Calu3 (cell line): ENCODE measurements at regions not wholly inside any gene's neighbourhood (a gene's known extent, or its start where the extent isn't known, plus 50 kb on each side); places are given as distances from the start of the nearest gene placed in this dataset.

Experiments
- BruUV-seq: library from RNA; stranded (reverse); fragments of 400-500 nt; replicated peaks from 2 replicates; lab custom pipeline; 2021; lab: Mats Ljungman, UMichigan
- CTCF ChIA-PET: fragments of 300-600 bp; sonication (Branson Sonifier 250); formaldehyde crosslinking; loops from one replicate; lab custom pipeline; 2022; ENCODE audit warnings: antibody characterized with exemption; lab: Charles Lee
- DNase-seq: peaks from one replicate; pipeline ENCODE4 v3.0.0; 2022
- H3K27ac Mint-ChIP-seq: one replicate; pipeline ENCODE4 v1.8.0; 2022; ENCODE audit warnings: mixed read lengths; ENCODE audit not compliant: unreplicated experiment
- H3K27me3 Mint-ChIP-seq: one replicate; pipeline ENCODE4 v1.8.0; 2022; ENCODE audit warnings: mixed read lengths; ENCODE audit not compliant: unreplicated experiment
- H3K36me3 Mint-ChIP-seq: one replicate; pipeline ENCODE4 v1.8.0; 2022; ENCODE audit warnings: mild to moderate bottlenecking, moderate library complexity, mixed read lengths; ENCODE audit not compliant: insufficient read depth, unreplicated experiment
- H3K4me1 Mint-ChIP-seq: one replicate; pipeline ENCODE4 v1.8.0; 2022; ENCODE audit warnings: mild to moderate bottlenecking, low read depth, mixed read lengths; ENCODE audit not compliant: unreplicated experiment
- H3K4me3 Mint-ChIP-seq: one replicate; pipeline ENCODE4 v1.8.0; 2022; ENCODE audit warnings: mild to moderate bottlenecking, low read depth, moderate library complexity, mixed read lengths; ENCODE audit not compliant: unreplicated experiment
- H3K9me3 Mint-ChIP-seq: one replicate; pipeline ENCODE4 v1.8.0; 2022; ENCODE audit warnings: low read depth, mixed read lengths; ENCODE audit not compliant: unreplicated experiment
- intact Hi-C: fragments of 100-400 bp; cut with micrococcal nuclease; formaldehyde crosslinking; loops from one replicate; pipeline ENCODE4 v1.10.0; 2022; ENCODE audit not compliant: unreplicated experiment
- TF ChIP-seq, protein P1 (sequence below): fragments of 200-600 bp; IDR thresholded peaks from one replicate; pipeline ENCODE4 v1.8.0; 2022; ENCODE audit warnings: antibody characterized with exemption; ENCODE audit not compliant: unreplicated experiment

DNA sequence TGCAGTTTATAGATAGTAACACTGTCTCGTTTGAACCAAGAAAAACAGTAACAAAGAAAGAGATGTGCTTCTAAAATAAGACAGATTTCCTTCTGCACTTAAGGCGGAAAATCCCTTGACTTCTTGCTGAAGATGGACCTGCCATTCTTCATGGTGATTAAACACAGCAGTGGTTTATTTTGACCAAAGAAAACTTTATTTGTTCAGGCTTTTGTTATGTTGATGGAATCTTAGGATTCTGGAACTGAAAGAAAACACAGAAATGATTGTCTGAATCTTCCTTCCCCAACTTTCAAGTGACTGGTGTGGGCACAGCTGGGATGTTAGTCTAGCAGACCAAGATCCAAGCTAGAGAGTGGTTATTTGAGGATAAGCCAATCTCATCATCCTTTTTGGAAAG is 72.2 kb downstream of the DACT1 start:
- TF ChIP-seq, protein P1, sequence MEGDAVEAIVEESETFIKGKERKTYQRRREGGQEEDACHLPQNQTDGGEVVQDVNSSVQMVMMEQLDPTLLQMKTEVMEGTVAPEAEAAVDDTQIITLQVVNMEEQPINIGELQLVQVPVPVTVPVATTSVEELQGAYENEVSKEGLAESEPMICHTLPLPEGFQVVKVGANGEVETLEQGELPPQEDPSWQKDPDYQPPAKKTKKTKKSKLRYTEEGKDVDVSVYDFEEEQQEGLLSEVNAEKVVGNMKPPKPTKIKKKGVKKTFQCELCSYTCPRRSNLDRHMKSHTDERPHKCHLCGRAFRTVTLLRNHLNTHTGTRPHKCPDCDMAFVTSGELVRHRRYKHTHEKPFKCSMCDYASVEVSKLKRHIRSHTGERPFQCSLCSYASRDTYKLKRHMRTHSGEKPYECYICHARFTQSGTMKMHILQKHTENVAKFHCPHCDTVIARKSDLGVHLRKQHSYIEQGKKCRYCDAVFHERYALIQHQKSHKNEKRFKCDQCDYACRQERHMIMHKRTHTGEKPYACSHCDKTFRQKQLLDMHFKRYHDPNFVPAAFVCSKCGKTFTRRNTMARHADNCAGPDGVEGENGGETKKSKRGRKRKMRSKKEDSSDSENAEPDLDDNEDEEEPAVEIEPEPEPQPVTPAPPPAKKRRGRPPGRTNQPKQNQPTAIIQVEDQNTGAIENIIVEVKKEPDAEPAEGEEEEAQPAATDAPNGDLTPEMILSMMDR = no peak
- Mint-ChIP-seq H3K27me3 (peaks cover 27% of the 10 kb centered on the region), H3K4me3 (no peak overlapping the region), H3K27ac (no peak overlapping the region), H3K4me1 (no peaks in the 10 kb centered on the region), H3K9me3 (no peaks in the 10 kb centered on the region), H3K36me3 (no peaks in the 10 kb centered on the region)
- no peak for DNase-seq
- BruUV-seq = no TSS peak
- CTCF ChIA-PET = no interaction called here
- intact Hi-C loops = no loop called here

DNA sequence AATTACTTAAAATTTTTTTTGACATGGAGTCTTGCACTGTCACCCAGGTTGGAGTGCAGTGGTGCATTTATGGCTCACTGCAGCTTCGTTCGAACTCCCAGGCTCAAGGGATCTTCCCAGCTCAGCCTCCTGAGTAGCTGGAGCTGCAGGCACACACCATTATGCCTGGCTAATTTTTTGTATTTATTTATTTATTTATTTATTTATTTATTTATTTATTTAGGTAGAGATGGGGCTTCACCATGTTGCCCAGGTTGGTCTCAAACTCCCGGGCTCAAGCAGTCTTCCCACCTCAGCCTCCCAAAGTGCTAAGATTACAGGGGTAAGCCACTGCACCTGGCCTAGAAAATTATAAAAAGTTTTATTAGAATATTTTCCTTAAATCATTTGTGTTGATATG is 73.6 kb downstream of the DACT1 start:
- intact Hi-C loops = no loop called here
- Mint-ChIP-seq H3K27ac (no peak overlapping the region), H3K4me3 (no peak overlapping the region), H3K27me3 (peaks cover 29% of the 10 kb centered on the region), H3K4me1 (no peaks in the 10 kb centered on the region), H3K9me3 (no peaks in the 10 kb centered on the region), H3K36me3 (no peaks in the 10 kb centered on the region)
- DNase-seq = no peak
- TF ChIP-seq, protein P1 = no peak
- CTCF ChIA-PET = interaction anchor here (0.7 kb wide), 1 partner anchor 12 kb away, joined by 3 read pairs; no protein-coding TSS in a partner anchor
- BruUV-seq = no TSS peak

DNA sequence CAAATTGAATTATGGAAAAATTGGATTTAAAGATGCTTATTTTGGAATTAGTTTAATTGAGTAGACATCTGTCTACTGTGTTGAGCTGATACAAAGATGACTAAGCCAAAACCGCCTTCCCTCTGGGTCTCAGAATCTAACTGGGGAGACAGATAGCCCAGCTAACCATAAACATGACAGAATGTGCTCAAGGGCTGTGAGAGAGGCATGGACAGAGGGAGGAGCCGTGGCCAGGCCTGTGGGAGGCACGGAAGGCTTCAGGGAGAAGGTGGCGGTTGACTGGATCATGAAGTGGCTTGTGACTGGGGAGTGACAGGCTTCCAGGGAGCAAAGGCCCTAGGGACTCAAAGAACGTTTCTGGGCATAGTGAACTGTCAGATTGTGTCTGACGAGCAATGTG is 74.6 kb downstream of the DACT1 start:
- no peak for DNase-seq
- Mint-ChIP-seq H3K4me1 (no peaks in the 10 kb centered on the region), H3K27ac (no peak overlapping the region), H3K4me3 (no peak overlapping the region), H3K27me3 (peaks cover 38% of the 10 kb centered on the region), H3K36me3 (no peaks in the 10 kb centered on the region), H3K9me3 (no peaks in the 10 kb centered on the region)
- TF ChIP-seq, protein P1 = no peak
- intact Hi-C loops = no loop called here
- no TSS peak for BruUV-seq
- CTCF ChIA-PET = interaction anchor here (0.7 kb wide), 1 partner anchor 13 kb away, joined by 3 read pairs; no protein-coding TSS in a partner anchor

DNA sequence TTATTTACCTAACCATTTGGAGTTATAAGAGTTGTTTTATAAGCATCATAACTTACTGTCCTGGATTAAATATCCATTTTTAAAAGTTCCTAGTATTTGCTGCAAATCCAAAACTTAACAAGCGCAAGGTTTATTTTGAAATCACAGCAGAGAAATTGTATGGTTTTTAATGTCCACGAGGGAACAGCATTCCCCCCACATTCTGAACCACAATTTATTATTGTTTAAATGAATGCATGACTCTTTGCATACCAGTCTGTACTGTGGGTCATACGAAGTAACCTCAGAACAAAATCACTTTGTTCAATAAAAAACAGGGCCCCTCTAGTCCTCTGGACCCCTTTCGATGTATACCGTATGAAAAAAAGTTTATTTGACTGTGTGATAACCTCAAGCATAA is 75.9 kb downstream of the DACT1 start:
- TF ChIP-seq, protein P1 = no peak
- H3K27ac Mint-ChIP-seq = no peak overlapping the region
- no TSS peak for BruUV-seq

More for the DNA sequence above, 75.9 kb downstream of the DACT1 start:
- H3K27me3 Mint-ChIP-seq = peaks cover 40% of the 10 kb centered on the region
- H3K9me3 Mint-ChIP-seq = no peaks in the 10 kb centered on the region
- no peak for DNase-seq
- no peak overlapping the region for H3K4me3 Mint-ChIP-seq
- no peaks in the 10 kb centered on the region for H3K36me3 Mint-ChIP-seq
- CTCF ChIA-PET = interaction anchor here (0.6 to 1.1 kb wide), 2 partner anchors 19 to 21 kb away, joined by 3 to 5 read pairs; no protein-coding TSS in a partner anchor
- intact Hi-C loops = no loop called here
- no peaks in the 10 kb centered on the region for H3K4me1 Mint-ChIP-seq
